C4-2B (cell line): ENCODE measurements at regions not wholly inside any gene's neighbourhood (a gene's known extent, or its start where the extent isn't known, plus 50 kb on each side); places are given as distances from the start of the nearest gene placed in this dataset.

ENCODE experiments used
- H3K27ac ChIP-seq: fragments of 450-650 bp; 2 replicates; pipeline ENCODE4 v1.5.1; 2017
- CTCF ChIP-seq: fragments of 450-650 bp; conservative IDR thresholded peaks from 2 replicates; pipeline ENCODE4 v1.5.1; 2017; ENCODE audit warnings: mild to moderate bottlenecking
- ZFX ChIP-seq: fragments of 450-650 bp; IDR thresholded peaks from 2 replicates; pipeline ENCODE4 v1.6.1; 2017

DNA sequence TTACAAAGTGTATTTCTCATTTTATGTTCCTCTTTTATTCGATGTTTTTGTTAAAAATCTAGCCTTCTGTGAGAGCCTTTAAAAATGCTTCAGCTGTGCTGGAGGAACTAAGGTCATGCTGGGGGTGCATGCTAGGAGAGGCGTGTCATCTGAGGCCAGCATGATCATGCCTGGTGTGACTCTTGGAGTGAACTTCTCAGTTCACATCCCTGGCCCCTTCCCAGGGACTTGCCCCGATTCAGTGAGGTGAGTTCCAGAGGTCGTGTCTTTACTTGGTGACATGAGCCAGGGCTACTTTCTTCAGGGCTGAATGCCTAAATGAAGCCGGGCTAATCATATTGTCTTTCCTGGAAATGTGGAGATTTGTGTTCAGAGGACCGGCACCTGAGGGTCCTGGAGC, 264.9 kb downstream of the MREG start:
- TF ChIP-seq CTCF (no peak), ZFX (no peak)
- H3K27ac ChIP-seq = no peak overlapping the region

- no peak for TF ChIP-seq ZFX
- no peak for TF ChIP-seq CTCF
- 0 out of 2 replicates have a peak overlapping the region, but pooled peaks have one; percentile 27 for H3K27ac ChIP-seq
Observed at GRCh38 chr2:215746887-215747615, 266.3 kb downstream of the MREG start.

- H3K27ac ChIP-seq = 0 out of 2 replicates have a peak overlapping the region, but pooled peaks have one; percentile 27
- no peak for TF ChIP-seq CTCF
- no peak for TF ChIP-seq ZFX
Observed at GRCh38 chr2:215746226-215746886, 267.0 kb downstream of the MREG start.

- H3K27ac ChIP-seq = no peak overlapping the region
- no peak for TF ChIP-seq CTCF
- TF ChIP-seq ZFX = no peak
Observed at GRCh38 chr2:215745331-215745730, 268.0 kb downstream of the MREG start.

GRCh38 chr2:215744514-215744913, 268.8 kb downstream of the MREG start:
- TF ChIP-seq CTCF (no peak), ZFX (no peak)
- no peak overlapping the region for H3K27ac ChIP-seq

- no peak for TF ChIP-seq ZFX
- no peak overlapping the region for H3K27ac ChIP-seq
Observed at GRCh38 chr2:215743066-215743465, 270.3 kb downstream of the MREG start.

DNA sequence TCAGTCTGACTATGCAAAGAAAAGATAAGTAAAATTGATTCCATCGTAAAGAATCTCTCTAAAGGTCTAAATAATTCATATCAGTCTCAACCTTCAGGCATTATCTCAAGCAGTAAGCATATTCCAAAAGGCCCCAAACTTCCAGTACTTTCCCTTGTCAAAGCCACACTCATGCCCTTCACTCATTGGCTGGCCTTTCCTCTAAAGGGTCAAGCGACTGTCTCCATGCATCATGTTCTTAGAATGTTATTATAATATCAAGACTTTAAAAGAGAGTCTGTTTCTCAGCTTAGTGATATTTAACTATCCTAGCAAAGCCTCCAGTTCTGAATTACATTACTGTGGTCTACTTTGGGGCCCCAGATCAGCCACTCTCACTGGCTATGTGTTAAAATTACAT, 271.3 kb downstream of the MREG start:
- no peak overlapping the region for H3K27ac ChIP-seq
- no peak for TF ChIP-seq CTCF
- TF ChIP-seq ZFX = no peak

DNA sequence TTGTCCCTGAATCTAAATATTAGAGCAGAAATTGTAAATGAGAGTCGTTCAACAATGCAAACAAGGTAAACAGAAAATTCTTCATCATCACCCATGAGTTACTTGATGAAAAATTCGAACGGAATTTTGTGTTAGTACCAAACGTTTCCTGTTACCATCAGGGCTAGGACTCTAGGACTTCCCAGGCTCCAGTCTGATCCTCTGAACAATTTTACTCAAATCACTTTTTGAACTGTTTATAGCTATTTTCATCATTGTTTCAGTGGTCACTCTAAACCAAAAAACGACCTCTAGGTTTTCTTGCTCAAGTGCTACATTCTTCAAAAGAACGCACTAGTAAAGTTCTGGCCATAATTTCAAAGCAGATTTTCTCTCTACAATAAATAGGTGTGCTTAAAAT, 273.3 kb downstream of the MREG start:
- no peak overlapping the region for H3K27ac ChIP-seq

More for the DNA sequence above, 273.3 kb downstream of the MREG start:
- no peak for TF ChIP-seq ZFX
- no peak for TF ChIP-seq CTCF
